Right kidney (tissue), 1 donor: ENCODE measurements at regions not wholly inside any gene's neighbourhood (a gene's known extent, or its start where the extent isn't known, plus 50 kb on each side); places are given as distances from the start of the nearest gene placed in this dataset.
"Not testable (repeated sequence)": the region's sequence is repeated elsewhere in the genome, so short reads cannot be mapped to it uniquely, and the experiment has no call there.

Experiments
- DNase-seq: peaks from one replicate; pipeline ENCODE4 v3.0.0-alpha.2; 2016

- DNase-seq: no peak
Observed at GRCh38 chr1:8228253-8228652, 89.7 kb upstream of the SLC45A1 start.

- not testable (repeated sequence) for DNase-seq
Observed at GRCh38 chr1:8227674-8228073, 90.2 kb upstream of the SLC45A1 start.

DNA sequence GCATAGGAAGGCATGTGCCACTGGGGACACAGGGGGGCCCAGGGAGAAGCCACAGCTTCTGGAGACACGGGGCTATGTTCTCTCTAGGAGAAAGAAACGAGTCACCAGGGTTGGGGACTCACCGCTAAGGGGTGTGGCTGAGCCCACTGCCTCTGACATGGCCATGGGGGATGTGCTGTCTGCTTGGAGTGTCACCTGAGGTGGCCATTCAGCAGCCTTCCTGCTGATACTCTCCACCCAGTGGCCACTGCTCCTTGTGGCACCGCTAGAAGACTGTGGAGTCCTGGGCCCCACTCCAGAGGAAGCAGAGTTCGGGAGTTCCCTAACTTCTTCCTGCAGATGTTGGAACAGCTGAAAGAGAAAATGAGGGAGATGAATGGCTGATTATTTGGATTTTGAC lies 91.2 kb upstream of the SLC45A1 start:
- no peak for DNase-seq

GRCh38 chr1:8226024-8226423 lies 91.9 kb upstream of the SLC45A1 start:
- not testable (repeated sequence) for DNase-seq

- no peak for DNase-seq
Observed at GRCh38 chr1:8223526-8223925, 94.4 kb upstream of the SLC45A1 start.

GRCh38 chr1:8222789-8223188 lies 95.1 kb upstream of the SLC45A1 start:
- no peak for DNase-seq

DNA sequence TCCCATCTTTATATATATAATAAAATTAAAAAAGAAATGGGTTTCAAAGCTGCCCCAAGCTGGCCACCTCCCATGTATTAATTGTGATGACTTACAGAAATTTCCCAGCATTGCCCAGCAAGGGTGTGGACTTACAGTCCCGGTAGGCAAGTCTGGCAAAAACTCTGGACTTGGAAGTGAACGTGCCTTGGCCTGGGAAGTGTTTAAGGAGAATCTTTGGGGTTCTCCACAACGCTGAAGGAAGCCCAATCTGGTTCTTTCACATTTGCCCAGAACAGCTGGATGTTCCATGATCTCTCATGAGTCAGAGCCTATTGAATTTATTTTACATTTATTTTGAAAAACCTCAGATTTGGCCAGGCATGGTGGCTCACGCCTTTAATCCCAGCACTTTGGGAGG lies 98.4 kb upstream of the SLC45A1 start:
- DNase-seq: no peak

GRCh38 chr1:8218351-8219092 lies 99.4 kb upstream of the SLC45A1 start:
- DNase-seq: no peak

- DNase-seq: no peak
Observed at GRCh38 chr1:8217809-8218208, 100.1 kb upstream of the SLC45A1 start.

DNA sequence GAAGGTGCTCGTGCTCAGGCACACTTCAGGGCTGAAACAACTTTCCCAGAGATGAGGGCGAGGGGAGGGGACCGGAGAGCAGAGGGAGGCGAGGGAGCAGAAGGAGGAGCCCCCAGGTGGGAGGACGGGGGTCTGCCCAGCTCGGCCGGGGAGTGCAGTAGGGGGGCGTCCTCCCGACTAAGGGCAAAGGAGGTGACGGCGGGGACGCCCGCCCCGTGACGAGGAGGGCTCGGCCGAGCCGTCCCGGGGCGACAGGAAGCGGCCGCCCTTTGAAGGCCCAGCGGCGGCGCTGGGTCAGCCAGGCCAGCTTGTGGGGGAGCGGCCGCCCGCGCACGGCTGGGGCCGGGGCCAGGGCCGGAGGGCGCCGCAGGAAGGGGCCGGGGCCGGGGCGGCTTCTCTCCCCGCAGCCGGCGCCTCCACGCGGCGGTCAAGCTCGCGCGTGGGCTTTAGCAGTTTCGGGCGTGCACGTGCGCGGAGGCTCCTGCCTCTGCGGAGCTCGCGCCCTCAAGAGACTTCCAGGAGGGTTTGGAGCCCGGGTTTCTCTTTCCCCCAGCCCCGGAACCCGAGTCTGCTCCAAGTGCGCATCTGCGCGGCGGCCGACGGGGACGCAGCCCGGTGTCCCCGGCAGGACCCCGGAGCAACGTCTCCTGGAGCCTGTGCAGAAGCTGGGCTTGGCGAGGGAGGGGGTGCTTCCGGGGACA lies 100.8 kb upstream of the SLC45A1 start:
- peak; percentile 78 for DNase-seq

DNA sequence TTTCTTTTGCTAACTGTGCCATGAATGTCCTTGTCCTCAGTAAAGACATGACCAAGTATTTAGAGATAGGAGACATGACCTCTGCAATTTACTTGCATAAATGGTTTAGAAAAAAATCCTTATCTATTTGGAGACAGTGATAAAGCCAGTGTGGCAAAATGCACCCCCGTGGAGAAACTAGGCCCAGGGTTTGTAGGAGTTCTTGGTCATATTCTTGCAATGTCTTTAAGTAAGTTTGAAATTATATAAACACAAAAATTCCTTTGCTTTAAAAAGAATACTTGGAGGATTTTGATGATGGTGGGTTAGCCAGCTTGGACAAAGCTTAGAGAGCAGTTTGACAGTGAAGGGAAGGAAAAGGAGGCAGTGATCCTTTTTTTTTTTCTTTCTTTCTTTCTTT lies 101.9 kb upstream of the SLC45A1 start:
- no peak for DNase-seq

- DNase-seq: no peak
Observed at GRCh38 chr1:8214501-8215173, 103.3 kb upstream of the SLC45A1 start.

GRCh38 chr1:8213676-8214075 lies 104.2 kb upstream of the SLC45A1 start:
- no peak for DNase-seq

DNA sequence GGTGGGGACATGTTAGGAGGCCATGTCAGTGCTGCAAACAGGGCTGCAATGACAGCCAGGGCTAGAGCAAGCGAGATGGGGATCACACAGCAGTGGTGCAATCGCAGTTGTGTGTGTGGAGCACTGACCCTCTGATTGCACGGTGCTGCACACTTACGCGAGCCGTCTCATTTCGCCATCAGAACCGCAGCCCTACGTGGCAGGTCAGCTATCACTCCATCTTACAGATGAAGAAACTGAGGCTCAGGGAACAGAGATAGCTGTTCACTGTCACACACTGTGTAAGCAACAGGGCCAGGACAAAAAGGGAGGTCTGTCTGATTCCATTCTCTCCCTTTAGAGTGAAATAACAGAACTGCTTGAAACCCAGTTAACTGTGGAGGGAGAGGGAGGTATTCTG lies 104.8 kb upstream of the SLC45A1 start:
- no peak for DNase-seq

GRCh38 chr1:8212580-8213031 lies 105.3 kb upstream of the SLC45A1 start:
- peak; percentile 27 for DNase-seq

DNA sequence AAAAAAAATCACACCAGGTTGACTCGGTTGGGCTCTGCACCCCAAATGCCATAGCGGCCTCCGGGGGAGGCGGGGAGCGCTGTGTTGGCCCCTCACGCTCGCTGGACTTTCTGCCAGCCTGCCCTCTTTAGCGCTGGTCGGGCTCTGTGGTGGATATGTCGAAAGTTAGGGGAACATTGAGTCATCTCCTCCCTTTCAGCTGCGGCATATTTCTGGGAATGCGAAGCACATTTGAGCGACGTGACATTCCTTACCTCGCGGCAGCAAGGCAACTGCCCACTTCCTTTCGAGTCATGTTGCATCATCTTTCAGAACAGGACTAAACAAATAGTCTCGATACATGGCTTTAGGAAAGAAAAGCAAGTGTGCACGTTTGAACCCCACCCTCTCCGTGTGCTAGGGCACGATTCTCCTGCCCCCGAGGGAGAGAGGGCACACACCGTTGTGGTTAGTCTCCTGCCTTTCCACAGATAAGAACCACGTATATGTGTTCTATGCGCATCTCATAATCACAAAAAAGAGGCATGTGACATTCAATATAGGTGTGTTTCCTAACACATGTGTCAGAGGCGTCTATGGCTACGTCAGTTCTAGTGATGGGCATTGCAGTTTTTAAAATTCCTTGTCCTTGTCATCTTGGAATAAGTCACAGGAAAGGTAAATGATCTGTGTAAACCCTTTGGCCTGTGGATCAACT lies 105.9 kb upstream of the SLC45A1 start:
- no peak for DNase-seq

DNA sequence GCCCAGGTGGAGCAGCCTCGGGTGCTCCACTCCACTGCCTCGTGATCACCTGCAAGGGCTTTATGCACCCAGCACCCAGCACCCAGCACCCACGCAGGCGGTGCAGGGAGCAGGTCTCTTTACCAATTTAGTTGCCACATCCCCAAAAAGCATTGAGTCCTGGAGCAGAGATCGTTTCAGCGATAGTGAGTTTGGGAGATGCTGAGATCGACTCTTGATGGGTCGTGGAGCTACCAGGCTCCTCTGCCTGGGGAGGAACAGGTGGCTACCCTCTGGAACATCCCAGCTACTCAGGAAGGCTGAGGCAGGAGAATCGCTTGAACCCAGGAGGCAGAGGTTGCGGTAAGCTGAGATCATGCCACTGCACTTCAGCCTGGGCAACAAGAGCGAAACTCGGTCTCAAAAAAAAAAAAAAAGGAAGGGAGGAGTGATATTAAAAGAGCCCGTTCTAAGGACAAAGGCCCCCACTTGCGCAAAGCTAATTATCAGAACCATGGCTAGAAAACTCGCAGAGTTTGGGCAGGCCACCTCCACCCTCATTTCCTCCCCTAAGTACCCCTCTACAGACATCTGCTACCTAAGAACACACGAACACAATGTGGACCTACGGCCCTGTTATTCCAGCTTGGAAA lies 106.5 kb upstream of the SLC45A1 start:
- no peak for DNase-seq

GRCh38 chr1:8207202-8207601 lies 110.7 kb upstream of the SLC45A1 start:
- no peak for DNase-seq

DNA sequence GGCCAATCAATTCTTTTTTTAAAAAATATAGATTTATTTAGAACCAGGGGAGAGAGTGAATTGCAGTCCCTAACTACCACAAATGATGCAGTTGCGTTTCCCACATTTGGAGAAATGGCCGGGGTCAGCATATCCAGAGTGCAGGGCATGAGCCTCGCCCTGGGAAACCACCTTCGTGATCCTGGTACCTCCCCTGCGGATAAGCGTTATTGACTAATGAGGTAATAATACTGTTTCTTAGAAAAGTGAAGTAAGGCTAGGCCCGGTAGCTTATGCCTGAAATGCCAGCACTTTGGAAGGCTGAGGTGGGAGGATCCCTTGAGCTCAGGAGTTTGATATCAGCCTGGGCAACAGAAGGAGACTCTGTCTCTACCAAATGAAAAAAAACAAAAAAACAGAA lies 111.5 kb upstream of the SLC45A1 start:
- DNase-seq: no peak

DNA sequence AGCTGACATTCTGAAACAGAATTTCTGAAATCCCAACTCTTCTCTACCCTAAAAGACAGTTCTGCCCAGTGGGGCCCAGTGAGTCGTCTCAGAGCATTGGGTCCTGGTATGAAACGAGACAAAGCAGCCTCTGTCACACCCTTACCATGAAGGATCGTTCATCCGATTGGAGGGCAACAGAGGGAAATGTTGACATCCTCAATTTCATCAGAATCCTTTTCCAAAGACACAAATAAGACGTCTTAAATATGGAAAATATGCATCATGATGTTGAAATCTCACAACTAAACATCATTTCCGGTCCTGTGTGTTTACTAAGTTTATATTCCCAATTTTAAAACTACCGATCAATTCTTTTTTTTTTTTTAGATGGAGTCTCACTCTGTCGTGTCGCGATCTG lies 112.1 kb upstream of the SLC45A1 start:
- no peak for DNase-seq

- no peak for DNase-seq
Observed at GRCh38 chr1:8204826-8205225, 113.1 kb upstream of the SLC45A1 start.

- DNase-seq: no peak
Observed at GRCh38 chr1:8203551-8203950, 114.4 kb upstream of the SLC45A1 start.
